ENCODE measurements at regions not wholly inside any gene's neighbourhood (a gene's known extent, or its start where the extent isn't known, plus 50 kb on each side); places are given as distances from the start of the nearest gene placed in this dataset.

- Histone ChIP-seq H3K79me2 (ENCODE audit: control insufficient read depth, insufficient read depth, low read length) (no peaks in the 10 kb centered on the region), H3K9ac (replicated peaks; ENCODE audit: extremely low read depth, insufficient read depth, low read length) (no peak overlapping the region), H2AFZ (ENCODE audit: low read depth, low read length) (no peak overlapping the region), H3K4me3 (replicated peaks in 1 of 3; ENCODE audit: insufficient read depth in 1 of 3, low read depth in 1 of 3, low read length in 3 of 3) (no peak overlapping the region), H4K20me1 (replicated peaks; ENCODE audit: control insufficient read depth, extremely low read depth, insufficient read depth, low read length) (no peaks in the 10 kb centered on the region), H3K4me2 (ENCODE audit: insufficient read depth, low read length) (no peak overlapping the region), H3K4me1 (ENCODE audit: control insufficient read depth, extremely low read depth, insufficient read depth, low read length) (no peaks in the 10 kb centered on the region), H3K9me1 (replicated peaks; ENCODE audit: control insufficient read depth, extremely low read depth, insufficient read depth, low read length) (no peaks in the 10 kb centered on the region), H3K27ac (ENCODE audit: insufficient read depth, low read depth, low read length) (no peak overlapping the region), H3K36me3 (ENCODE audit: control insufficient read depth in 2 of 2, extremely low read depth in 1 of 2, insufficient read depth in 2 of 2, low read length in 2 of 2) (no peaks in the 10 kb centered on the region), H3K9me3 (replicated peaks; ENCODE audit: control insufficient read depth, insufficient read depth, low read length) (no peaks in the 10 kb centered on the region), H3K27me3 (ENCODE audit: control insufficient read depth in 2 of 2, insufficient read depth in 2 of 2, low read length in 2 of 2) (no peaks in the 10 kb centered on the region)
- no peak for TF ChIP-seq CTCF (IDR thresholded peaks at IDR 0.05; ENCODE audit: extremely low read depth in 1 of 2, insufficient read depth in 1 of 2, low read depth in 1 of 2, low read length in 2 of 2)
- no peak for TF ChIP-seq EZH2 (IDR thresholded peaks at IDR 0.05; ENCODE audit: borderline replicate concordance, low read depth, low read length, severe bottlenecking)
- no peak for TF ChIP-seq MYC (IDR thresholded peaks at IDR 0.05; ENCODE audit: low read depth, low read length)
- TF ChIP-seq MAX (IDR thresholded peaks at IDR 0.05; ENCODE audit: insufficient read depth, insufficient read length) = no peak
- no peak for TF ChIP-seq POLR2AphosphoS5 (IDR thresholded peaks at IDR 0.05; ENCODE audit: insufficient read depth, low read depth, low read length)
- dilution Hi-C loops (cut with MboI; ENCODE audit: extremely low pct_ligation_motif_present, low sequenced_read_pairs) (no loop called here), intact Hi-C loops (cut with micrococcal nuclease) (no loop called here)
- no peak for DNase-seq (ENCODE audit: low read depth, low spot score)
- BruUV-seq (replicated peaks) = no TSS peak
- ChIA-PET CTCF (no interaction called here), POLR2A (no interaction called here)
- FAIRE-seq = no peak
Measured at GRCh38 chr21:19771881-19772280, 1226.3 kb upstream of the NCAM2 start.

DNA sequence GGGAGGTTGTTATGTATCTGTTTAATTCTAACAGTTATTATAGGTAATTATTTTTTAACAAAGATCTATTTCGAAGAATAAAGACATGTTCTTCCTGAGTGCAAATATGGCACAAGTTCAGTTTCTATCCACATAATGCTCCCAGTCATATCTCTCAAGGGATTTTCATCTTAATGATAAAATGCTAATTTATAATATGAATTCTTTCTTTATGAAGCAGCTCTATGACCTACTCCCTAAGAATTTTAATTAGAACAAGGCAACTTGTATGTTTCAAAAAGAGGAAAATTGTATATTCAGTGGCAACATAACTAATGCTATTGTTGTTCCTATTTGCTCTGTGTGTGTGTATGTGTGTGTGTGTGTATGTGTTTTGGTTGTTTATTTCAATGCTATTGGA is 1222.1 kb upstream of the NCAM2 start:
- H3K4me2 ChIP-seq (ENCODE audit: insufficient read depth, low read length) = no peak overlapping the region
- no peaks in the 10 kb centered on the region for H4K20me1 ChIP-seq (replicated peaks; ENCODE audit: control insufficient read depth, extremely low read depth, insufficient read depth, low read length)
- H3K9ac ChIP-seq (replicated peaks; ENCODE audit: extremely low read depth, insufficient read depth, low read length) = no peak overlapping the region
- H3K36me3 ChIP-seq (ENCODE audit: control insufficient read depth in 2 of 2, extremely low read depth in 1 of 2, insufficient read depth in 2 of 2, low read length in 2 of 2) = no peaks in the 10 kb centered on the region
- intact Hi-C loops (cut with micrococcal nuclease) (no loop called here), dilution Hi-C loops (cut with MboI; ENCODE audit: extremely low pct_ligation_motif_present, low sequenced_read_pairs) (no loop called here)
- ChIA-PET CTCF (no interaction called here), POLR2A (no interaction called here)
- FAIRE-seq (no peak), DNase-seq (ENCODE audit: low read depth, low spot score) (no peak)
- no peak for TF ChIP-seq GATA2 (IDR thresholded peaks at IDR 0.05; ENCODE audit: insufficient read depth, insufficient read length, low read depth, low read length)
- TF ChIP-seq POLR2A (IDR thresholded peaks at IDR 0.05; ENCODE audit: low read depth, low read length) = no peak
- no peak for TF ChIP-seq POLR2AphosphoS5 (IDR thresholded peaks at IDR 0.05; ENCODE audit: insufficient read depth, low read depth, low read length)
- TF ChIP-seq MYC (IDR thresholded peaks at IDR 0.05; ENCODE audit: low read depth, low read length) = no peak
- no peak for TF ChIP-seq EZH2 (IDR thresholded peaks at IDR 0.05; ENCODE audit: borderline replicate concordance, low read depth, low read length, severe bottlenecking)
- TF ChIP-seq FOS (IDR thresholded peaks at IDR 0.05; ENCODE audit: borderline replicate concordance, insufficient read depth, low read length) = no peak
- H3K9me3 ChIP-seq (replicated peaks; ENCODE audit: control insufficient read depth, insufficient read depth, low read length) = no peaks in the 10 kb centered on the region
- no peak overlapping the region for H2AFZ ChIP-seq (ENCODE audit: low read depth, low read length)
- H3K9me1 ChIP-seq (replicated peaks; ENCODE audit: control insufficient read depth, extremely low read depth, insufficient read depth, low read length) = no peaks in the 10 kb centered on the region
- BruUV-seq (replicated peaks) = no TSS peak
- no peak overlapping the region for H3K27ac ChIP-seq (ENCODE audit: insufficient read depth, low read depth, low read length)
- H3K79me2 ChIP-seq (ENCODE audit: control insufficient read depth, insufficient read depth, low read length) = no peaks in the 10 kb centered on the region
- H3K27me3 ChIP-seq (ENCODE audit: control insufficient read depth in 2 of 2, insufficient read depth in 2 of 2, low read length in 2 of 2) = no peaks in the 10 kb centered on the region
- no peaks in the 10 kb centered on the region for H3K4me1 ChIP-seq (ENCODE audit: control insufficient read depth, extremely low read depth, insufficient read depth, low read length)
- no peak overlapping the region for H3K4me3 ChIP-seq (replicated peaks in 1 of 3; ENCODE audit: insufficient read depth in 1 of 3, low read depth in 1 of 3, low read length in 3 of 3)

Measured in endothelial cell of umbilical vein (primary cell).